Stimulated activated naive CD4-positive, alpha-beta T cell (primary cell): ENCODE measurements at regions not wholly inside any gene's neighbourhood (a gene's known extent, or its start where the extent isn't known, plus 50 kb on each side); places are given as distances from the start of the nearest gene placed in this dataset.

ENCODE experiments used
- DNase-seq, 6 experiments: peaks; one replicate each; lab custom pipeline; 2025; lab: John Stamatoyannopoulos, UW

DNA sequence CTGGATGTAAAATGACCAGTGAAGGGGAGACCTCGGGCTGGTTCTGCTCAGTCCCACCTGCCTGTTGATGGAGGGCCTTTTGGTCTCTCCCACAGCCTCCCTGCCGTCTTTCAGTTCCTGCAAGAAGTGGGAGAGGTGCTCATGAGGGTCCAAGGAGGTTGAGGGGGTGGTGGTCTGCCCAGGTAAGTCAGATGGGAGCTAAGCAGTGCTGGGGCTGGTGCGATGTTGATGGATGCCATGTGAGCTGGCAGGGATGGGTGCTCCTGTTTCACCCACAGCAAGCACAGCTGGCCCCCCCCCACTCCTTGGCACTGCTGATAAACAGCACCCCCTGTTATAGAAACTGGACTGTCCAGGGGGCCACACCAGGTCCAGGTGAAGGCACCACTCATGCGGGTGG is 145.6 kb downstream of the NSG2 start:
- DNase-seq: no peak

- no peak for DNase-seq
These were observed 146.5 kb downstream of the NSG2 start for GRCh38 chr5:174191850-174192655.

- no peak for DNase-seq
These were observed 147.4 kb downstream of the NSG2 start for GRCh38 chr5:174192901-174193300.

- DNase-seq: no peak
These were observed 150.0 kb downstream of the NSG2 start for GRCh38 chr5:174195517-174195916.

DNA sequence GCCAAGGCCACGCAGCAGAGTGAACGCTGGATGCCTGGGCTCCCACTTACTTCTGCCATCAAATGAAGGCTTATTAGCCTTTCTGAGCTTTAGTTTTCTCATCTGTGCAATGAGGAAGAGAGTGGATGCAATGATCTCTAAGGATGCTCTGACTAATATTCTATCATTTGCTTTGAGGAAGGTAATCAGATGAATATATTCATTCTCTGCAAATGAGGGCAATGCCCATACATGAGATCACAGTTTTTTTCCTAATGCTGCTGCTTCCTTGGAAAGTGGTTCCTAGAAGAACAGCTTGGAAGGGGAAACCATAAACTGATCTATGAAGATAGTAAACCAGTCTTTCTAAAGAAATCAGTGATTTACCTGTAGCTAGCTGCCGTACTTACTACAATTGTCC is 152.4 kb downstream of the NSG2 start:
- DNase-seq: no peak

- no peak for DNase-seq
These were observed 153.0 kb downstream of the NSG2 start for GRCh38 chr5:174198541-174198940.

- DNase-seq: no peak
These were observed 157.5 kb downstream of the NSG2 start for GRCh38 chr5:174202996-174203395.

GRCh38 chr5:174204535-174205313 is 159.2 kb downstream of the NSG2 start:
- no peak for DNase-seq

GRCh38 chr5:174205939-174206338 is 160.4 kb downstream of the NSG2 start:
- no peak for DNase-seq

DNA sequence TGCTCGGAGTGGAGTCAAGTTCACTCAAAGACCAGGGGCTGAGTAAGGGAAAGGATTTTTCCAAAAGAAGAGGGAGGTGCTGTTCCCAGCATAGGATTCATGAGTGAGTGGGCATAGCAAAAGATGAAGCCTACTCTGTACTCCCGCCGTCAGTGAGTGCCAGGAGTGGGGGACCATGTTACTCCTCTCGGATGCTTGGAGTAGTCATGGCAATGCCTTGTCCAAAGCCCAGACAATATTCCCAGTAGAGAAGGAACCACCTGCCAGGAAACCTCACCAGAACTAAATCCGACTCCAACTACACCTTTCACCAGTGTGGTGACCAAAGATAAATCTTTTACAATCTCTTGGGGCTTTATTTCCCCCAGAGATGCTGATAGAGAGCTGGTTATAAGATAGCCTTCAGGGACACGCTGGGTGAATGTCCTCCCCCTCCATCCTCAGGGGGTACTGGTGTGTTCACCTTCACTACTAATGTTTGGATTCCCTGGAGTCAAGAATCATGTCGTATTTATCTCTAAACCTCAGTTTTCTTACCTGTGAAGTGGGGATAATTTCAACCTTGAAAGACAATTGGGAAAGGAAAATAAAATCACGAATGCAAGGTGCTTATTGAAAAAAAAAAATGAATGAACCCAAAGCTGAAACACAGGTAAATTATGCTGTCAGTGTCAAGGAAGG is 165.2 kb downstream of the NSG2 start:
- DNase-seq: no peak

- no peak for DNase-seq
These were observed 165.7 kb downstream of the NSG2 start for GRCh38 chr5:174211277-174211626.

GRCh38 chr5:174217527-174217926 is 172.0 kb downstream of the NSG2 start:
- no peak for DNase-seq

DNA sequence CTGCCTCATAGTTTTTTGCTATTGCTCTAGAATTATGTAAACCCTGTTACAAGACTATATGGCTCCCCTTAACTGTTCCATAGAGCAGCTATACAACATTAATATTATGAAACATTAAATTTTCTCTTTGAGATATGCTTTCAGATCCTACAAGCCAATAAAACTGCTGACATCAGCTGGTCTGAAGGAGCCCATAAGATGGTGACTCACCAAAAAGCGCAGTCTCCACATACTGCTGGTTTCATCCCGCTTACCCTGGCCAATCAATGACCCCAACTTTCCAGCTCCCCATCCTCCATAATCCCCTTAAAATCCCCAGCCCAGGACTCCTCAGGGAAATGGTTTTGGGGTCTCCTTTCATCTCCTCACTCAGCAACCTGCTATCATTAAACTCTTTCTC is 172.7 kb downstream of the NSG2 start:
- no peak for DNase-seq

DNA sequence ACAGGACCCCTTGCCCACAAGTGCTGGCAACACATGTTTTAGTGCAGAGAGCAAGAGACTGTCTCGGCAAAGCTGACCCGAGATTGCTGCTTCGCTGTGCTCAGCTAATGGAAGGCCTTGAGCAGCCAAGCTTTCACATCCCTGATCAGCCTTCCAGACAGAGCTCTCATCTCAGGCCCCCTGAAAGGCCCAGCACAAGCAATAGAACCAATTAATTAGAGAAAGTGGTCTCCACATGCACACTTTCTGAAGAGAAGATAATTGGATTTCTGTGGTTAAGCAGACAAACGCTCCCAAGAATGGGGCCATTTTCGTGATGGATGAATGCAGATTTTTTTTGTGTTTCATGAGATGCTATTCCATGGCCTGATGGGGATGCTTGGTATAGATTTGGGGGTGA is 174.9 kb downstream of the NSG2 start:
- DNase-seq: no peak

DNA sequence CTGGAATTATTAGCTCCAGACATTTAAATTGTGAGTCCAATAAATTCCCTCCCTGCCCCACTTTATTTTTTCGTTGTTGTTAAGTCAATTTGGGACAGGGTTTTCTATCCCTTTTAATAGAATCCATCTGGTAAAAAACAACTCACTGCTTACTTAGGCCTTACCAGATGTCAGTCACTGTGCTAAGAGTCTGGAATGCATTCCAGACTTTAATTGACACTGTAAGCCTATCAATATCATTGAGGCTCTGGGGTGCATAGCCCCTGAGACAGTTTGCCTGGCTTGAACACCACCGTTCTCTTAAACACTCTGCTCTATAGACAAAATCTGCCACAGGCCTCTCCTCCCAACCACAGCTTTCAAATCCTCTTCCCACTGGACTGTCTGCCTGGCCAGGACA is 175.9 kb downstream of the NSG2 start:
- no peak for DNase-seq

DNA sequence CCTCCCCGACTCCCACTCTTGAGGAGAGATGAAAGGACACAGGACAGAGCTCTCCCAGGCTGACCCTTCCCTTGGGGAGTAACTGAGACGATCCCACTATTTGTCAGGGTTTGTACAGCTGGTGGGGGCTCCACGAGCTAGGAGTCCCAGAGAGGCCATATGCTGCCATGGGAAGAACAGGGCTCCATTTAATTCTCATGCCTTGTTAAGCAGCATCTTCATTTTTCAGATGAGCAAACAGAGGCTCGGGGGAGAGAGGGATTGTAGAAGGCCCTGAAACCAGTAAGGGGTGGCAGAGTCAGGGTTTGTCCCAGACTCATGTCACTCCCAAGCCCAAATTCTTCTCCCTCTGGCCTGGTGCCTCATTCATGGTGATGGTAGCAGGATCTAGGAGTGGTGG is 176.4 kb downstream of the NSG2 start:
- DNase-seq: no peak

- DNase-seq: no peak
These were observed 177.4 kb downstream of the NSG2 start for GRCh38 chr5:174222891-174223290.

DNA sequence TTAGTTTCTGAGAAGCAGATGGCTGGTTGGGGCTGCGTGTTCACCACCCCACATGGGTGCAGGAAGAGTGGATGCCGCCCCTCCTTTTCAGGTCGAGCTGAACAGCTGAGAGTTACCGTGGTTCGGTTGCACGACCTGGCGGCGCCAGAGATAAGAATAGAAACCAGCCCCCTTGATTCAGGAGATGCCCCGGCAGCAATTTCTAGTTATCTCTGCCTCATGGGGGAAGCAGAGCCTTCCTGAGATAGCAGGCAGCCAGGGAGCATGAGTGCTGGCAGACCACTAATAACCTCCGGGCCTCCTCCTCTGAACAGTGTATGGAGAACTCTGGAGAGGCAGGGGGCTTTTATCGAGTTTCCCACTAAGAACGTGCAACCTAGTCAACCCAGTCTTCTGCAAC is 177.8 kb downstream of the NSG2 start:
- no peak for DNase-seq

DNA sequence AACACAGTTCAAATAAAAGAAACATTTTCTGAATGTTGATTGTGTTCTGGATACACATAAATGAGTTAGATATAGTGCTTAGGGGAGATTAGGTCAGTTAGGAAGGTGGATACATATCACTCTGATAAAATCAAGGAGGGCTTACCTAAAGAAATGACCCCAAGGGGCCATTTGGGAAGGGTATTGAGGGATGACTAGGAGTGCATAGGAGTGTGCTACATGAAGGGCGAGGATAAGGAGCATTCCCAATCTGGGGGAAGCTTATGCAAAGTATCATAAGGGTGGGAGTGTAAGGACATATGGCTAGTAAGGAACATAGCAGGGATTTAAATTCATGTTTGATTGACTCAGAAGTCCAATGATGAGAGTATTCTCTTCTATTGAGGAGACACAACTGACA is 183.6 kb downstream of the NSG2 start:
- DNase-seq: no peak

DNA sequence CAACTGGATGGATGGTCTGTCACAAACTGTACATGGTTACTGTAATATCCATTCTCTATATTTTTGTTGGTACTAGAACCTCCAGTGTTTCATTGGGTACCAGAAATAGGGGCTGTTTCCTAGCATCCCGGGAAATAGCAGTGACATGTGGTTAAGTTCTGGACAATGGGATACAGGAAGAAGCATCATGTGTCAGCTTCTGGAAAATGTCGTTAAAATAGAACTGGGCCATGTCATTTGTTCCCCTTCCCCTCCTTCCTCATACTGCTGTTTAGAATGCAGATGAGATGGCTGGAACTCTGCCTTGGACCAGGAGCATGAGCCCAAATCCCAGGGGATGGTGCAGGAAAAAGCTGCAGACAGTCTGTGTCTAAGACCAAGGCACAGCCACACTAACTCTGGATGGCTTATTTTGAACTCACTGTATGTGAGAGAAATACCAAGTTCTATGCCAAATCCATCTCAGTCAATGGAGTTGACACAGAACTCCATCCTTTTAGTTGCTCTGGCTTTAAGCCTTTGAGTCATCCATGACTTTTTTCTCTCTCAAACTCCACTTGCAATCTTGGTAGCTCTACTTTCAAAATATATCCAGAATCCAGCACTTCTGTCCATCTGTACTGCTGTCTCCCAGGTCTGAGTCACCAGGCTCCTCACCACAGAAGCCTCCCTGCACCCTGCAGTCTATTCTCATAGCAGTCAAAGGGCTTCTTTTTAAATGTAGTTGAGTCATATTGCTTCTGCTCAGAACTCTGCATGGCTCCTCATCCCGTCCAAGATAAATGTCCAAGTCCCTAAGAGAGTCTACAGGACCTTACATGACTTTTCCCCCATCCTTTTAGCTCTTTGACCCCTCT is 184.2 kb downstream of the NSG2 start:
- no peak for DNase-seq

DNA sequence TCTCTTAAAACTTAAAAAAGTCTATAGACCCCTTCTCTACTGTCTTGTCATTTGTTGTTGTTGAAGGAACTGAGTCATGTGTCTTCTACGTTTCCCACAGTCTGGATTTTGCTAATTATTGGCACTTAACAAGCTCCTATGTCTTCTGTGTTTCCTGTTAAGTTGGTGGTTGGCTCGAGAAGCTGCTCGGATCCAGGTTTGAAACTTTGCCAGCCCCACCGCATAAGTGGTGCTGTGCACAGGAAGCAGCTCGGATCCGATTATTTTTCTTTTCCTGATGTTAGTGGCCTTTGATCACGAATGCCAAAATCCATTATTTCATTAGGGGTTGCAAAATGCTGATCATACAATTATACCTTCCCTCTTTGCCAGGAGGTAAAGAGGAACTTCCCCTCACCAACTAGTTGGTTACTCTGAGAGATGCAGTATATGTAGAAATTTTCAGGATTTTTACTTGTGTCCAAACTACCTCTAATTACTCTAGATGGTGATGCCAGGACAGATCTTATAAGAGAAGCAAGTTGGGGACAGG is 186.5 kb downstream of the NSG2 start:
- DNase-seq: no peak

GRCh38 chr5:174234388-174234787 is 188.9 kb downstream of the NSG2 start:
- DNase-seq: no peak
